Mucosa of descending colon (tissue), 3 donors: ENCODE measurements at regions not wholly inside any gene's neighbourhood (a gene's known extent, or its start where the extent isn't known, plus 50 kb on each side); places are given as distances from the start of the nearest gene placed in this dataset.

Source experiments
- ATAC-seq: fragments of 200-7000 bp; cut with Tn5 transposase; one replicate; pipeline ENCODE4 v1.9.1; 2020; ENCODE audit warnings: mild to moderate bottlenecking, moderate library complexity
- DNase-seq, 3 donors: peaks; one replicate each; pipeline ENCODE4 v3.0.0-alpha.2; 2020
- H3K36me3 ChIP-seq: fragments of 200-600 bp; one replicate; pipeline ENCODE4 v1.8.0; 2021; ENCODE audit warnings: low read depth, mild to moderate bottlenecking
- H3K4me1 ChIP-seq: fragments of 200-600 bp; one replicate; pipeline ENCODE4 v1.8.0; 2021; ENCODE audit warnings: low read depth, mild to moderate bottlenecking
- H3K4me3 ChIP-seq: fragments of 200-600 bp; one replicate; pipeline ENCODE4 v1.8.0; 2021; ENCODE audit warnings: mild to moderate bottlenecking
- H3K9me3 ChIP-seq: fragments of 200-600 bp; one replicate; pipeline ENCODE4 v1.8.0; 2021; ENCODE audit warnings: mild to moderate bottlenecking
- CTCF ChIP-seq: fragments of 200-600 bp; IDR thresholded peaks from one replicate; pipeline ENCODE4 v1.8.0; 2022; ENCODE audit warnings: antibody characterized with exemption, mild to moderate bottlenecking
- intact Hi-C, 2 donors: fragments of 100-400 bp; cut with DNase I in 1 of 2; cut with micrococcal nuclease in 1 of 2; formaldehyde crosslinking; loops; one replicate each; pipeline versions ENCODE4 v1.11.0 to v1.11.1; 2022; cut with DNase I, micrococcal nuclease
- donor health status: DM: no; HTN: no; CAD: no; lungs with moderate emphysema.
- donor health status: DM: no; HTN: no; CAD: no.
- donor health status: DM: no; HTN: yes; CAD: no.

GRCh38 chr11:8779107-8779506 is 96.5 kb downstream of the RPL27A start:
- peaks cover 8% of the 10 kb centered on the region for H3K4me1 ChIP-seq
- H3K4me3 ChIP-seq: no peak overlapping the region
- H3K36me3 ChIP-seq: no peaks in the 10 kb centered on the region
- no peak for TF ChIP-seq CTCF
- no peak for ATAC-seq
- H3K9me3 ChIP-seq: no peaks in the 10 kb centered on the region
- DNase-seq: no peak
- intact Hi-C loops: no loop called here

GRCh38 chr11:8779732-8780131 is 97.1 kb downstream of the RPL27A start:
- Histone ChIP-seq H3K4me3 (no peak overlapping the region), H3K9me3 (no peaks in the 10 kb centered on the region), H3K36me3 (no peaks in the 10 kb centered on the region), H3K4me1 (peaks cover 3% of the 10 kb centered on the region)
- intact Hi-C loops: no loop called here
- no peak for TF ChIP-seq CTCF
- ATAC-seq (no peak), DNase-seq (no peak)

- no peak for DNase-seq
- H3K9me3 ChIP-seq: no peaks in the 10 kb centered on the region
- no peak overlapping the region for H3K4me3 ChIP-seq
- TF ChIP-seq CTCF: no peak
- no peak for ATAC-seq
- no peaks in the 10 kb centered on the region for H3K36me3 ChIP-seq
- intact Hi-C loops: no loop called here
- H3K4me1 ChIP-seq: peaks cover 23% of the 10 kb centered on the region
Observed at GRCh38 chr11:8784954-8785353, 102.4 kb downstream of the RPL27A start.

- Histone ChIP-seq H3K36me3 (no peaks in the 10 kb centered on the region), H3K4me3 (no peak overlapping the region), H3K4me1 (peaks cover 28% of the 10 kb centered on the region), H3K9me3 (no peaks in the 10 kb centered on the region)
- DNase-seq (no peak), ATAC-seq (no peak)
- intact Hi-C loops: no loop called here
- TF ChIP-seq CTCF: no peak
Observed at GRCh38 chr11:8785457-8785856, 102.9 kb downstream of the RPL27A start.

GRCh38 chr11:8785998-8786397 is 103.4 kb downstream of the RPL27A start:
- TF ChIP-seq CTCF: no peak
- Histone ChIP-seq H3K4me1 (peaks cover 33% of the 10 kb centered on the region), H3K36me3 (no peaks in the 10 kb centered on the region), H3K9me3 (no peaks in the 10 kb centered on the region), H3K4me3 (no peak overlapping the region)
- DNase-seq (no peak), ATAC-seq (no peak)
- intact Hi-C loops: no loop called here

GRCh38 chr11:8786933-8787332 is 104.3 kb downstream of the RPL27A start:
- ATAC-seq: no peak
- intact Hi-C loops: no loop called here

More at GRCh38 chr11:8786933-8787332, 104.3 kb downstream of the RPL27A start:
- TF ChIP-seq CTCF: no peak
- H3K36me3 ChIP-seq: no peaks in the 10 kb centered on the region
- H3K4me1 ChIP-seq: peaks cover 39% of the 10 kb centered on the region
- DNase-seq: no peak
- no peaks in the 10 kb centered on the region for H3K9me3 ChIP-seq
- H3K4me3 ChIP-seq: no peak overlapping the region
